ENCODE measurements at regions not wholly inside any gene's neighbourhood (a gene's known extent, or its start where the extent isn't known, plus 50 kb on each side); places are given as distances from the start of the nearest gene placed in this dataset.

- Histone ChIP-seq H3K27me3 (ENCODE audit: insufficient read depth, low read length) (no peaks in the 10 kb centered on the region), H3K9me3 (ENCODE audit: control insufficient read depth in 1 of 2, insufficient read depth in 1 of 2, low read depth in 1 of 2, low read length in 2 of 2) (peaks cover 0 to 8% of the 10 kb centered on the region in 2 experiments; a peak in 1 of 4 replicates), H3K36me3 (ENCODE audit: control insufficient read depth in 1 of 2, insufficient read depth in 2 of 2, low read length in 2 of 2) (no peaks in the 10 kb centered on the region), H3K79me2 (ENCODE audit: insufficient read depth, low read length) (no peaks in the 10 kb centered on the region), H4K20me1 (ENCODE audit: insufficient read depth) (no peaks in the 10 kb centered on the region), H3K4me1 (ENCODE audit: control insufficient read depth in 1 of 2, insufficient read depth in 2 of 2, low read length in 2 of 2) (no peaks in the 10 kb centered on the region), H2AFZ (ENCODE audit: low read depth, low read length, poor library complexity, severe bottlenecking) (no peak overlapping the region), H3K4me3 (replicated peaks in 1 of 2; ENCODE audit: low read depth in 1 of 2, low read length in 2 of 2) (no peak overlapping the region), H3K9me2 (ENCODE audit: insufficient read depth) (no peaks in the 10 kb centered on the region), H3K4me2 (ENCODE audit: low read length) (no peak overlapping the region), H3K27ac (ENCODE audit: low read depth, low read length) (no peak overlapping the region), H3K9ac (ENCODE audit: low read length) (no peak overlapping the region)
- TF ChIP-seq SP1 (IDR thresholded peaks at IDR 0.05; ENCODE audit: low read depth) (no peak), CTCF (IDR thresholded peaks at IDR 0.05 in 2 of 3, conservative IDR thresholded peaks at IDR 0.05 in 1 of 3; ENCODE audit: borderline replicate concordance in 1 of 3, insufficient read depth in 1 of 3, low read depth in 2 of 3, low read length in 2 of 3) (no peak), EZH2phosphoT487 (IDR thresholded peaks at IDR 0.05; ENCODE audit: borderline replicate concordance) (no peak), ATF3 (IDR thresholded peaks at IDR 0.05) (no peak), CBX3 (IDR thresholded peaks at IDR 0.05; ENCODE audit: low read depth) (no peak), ZNF274 (IDR thresholded peaks at IDR 0.05; ENCODE audit: low read depth, low read length) (no peak), POLR2AphosphoS5 (IDR thresholded peaks at IDR 0.05; ENCODE audit: low read depth, low read length) (no peak), POLR2A (IDR thresholded peaks at IDR 0.05; ENCODE audit: borderline replicate concordance, extremely low read depth, insufficient read depth, insufficient read length) (no peak), FOSL1 (IDR thresholded peaks at IDR 0.05; ENCODE audit: low read depth) (no peak), MAX (IDR thresholded peaks at IDR 0.05) (no peak), TCF7L2 (IDR thresholded peaks at IDR 0.05; ENCODE audit: borderline replicate concordance, extremely low read depth, insufficient read depth, insufficient read length) (no peak), ELF1 (IDR thresholded peaks at IDR 0.05; ENCODE audit: borderline replicate concordance, low read depth) (no peak), EZH2 (IDR thresholded peaks at IDR 0.05) (no peak), REST (IDR thresholded peaks at IDR 0.05; ENCODE audit: low read depth) (no peak), CEBPB (IDR thresholded peaks at IDR 0.05; ENCODE audit: low read depth) (no peak), SIN3A (IDR thresholded peaks at IDR 0.05; ENCODE audit: low read depth) (no peak), RAD21 (IDR thresholded peaks at IDR 0.05; ENCODE audit: low read depth) (no peak), ZFX (IDR thresholded peaks at IDR 0.05) (no peak), EGR1 (IDR thresholded peaks at IDR 0.05; ENCODE audit: low read depth) (no peak)
- BruUV-seq (replicated peaks), result no TSS peak
- intact Hi-C loops (cut with micrococcal nuclease), result no loop called here
- ATAC-seq, result no peak
- ChIA-PET RAD21 (ENCODE audit: low non-redundant PET in 1 of 2, low total read pairs in 2 of 2, uncharacterized antibody in 2 of 2, unreplicated experiment in 2 of 2) (no interaction called here), POLR2A (no interaction called here), CTCF (no interaction called here)
- DNase-seq (ENCODE audit: low read depth, low spot score), result no peak
These were observed 181.2 kb downstream of the ST6GAL2 start for GRCh38 chr2:106704798-106705197.

Data from HCT116 (cell line).